PFSK-1 (cell line): ENCODE measurements at regions not wholly inside any gene's neighbourhood (a gene's known extent, or its start where the extent isn't known, plus 50 kb on each side); places are given as distances from the start of the nearest gene placed in this dataset.

ENCODE experiments used
- FOXP2 ChIP-seq: optimal IDR thresholded peaks from 2 replicates; pipeline ENCODE3; 2011; ENCODE audit warnings: borderline replicate concordance, control low read depth, inconsistent platforms; ENCODE audit not compliant: insufficient read depth; ENCODE audit errors: extremely low read length, extremely low read depth
- POLR2AphosphoS5 ChIP-seq: IDR thresholded peaks from 2 replicates; pipeline ENCODE4 v1.6.1; 2012; ENCODE audit warnings: low read depth, mild to moderate bottlenecking, control low read depth, low read length, moderate library complexity
- SIN3A ChIP-seq: IDR thresholded peaks from 2 replicates; pipeline ENCODE4 v1.6.1; 2012; ENCODE audit warnings: mild to moderate bottlenecking, low read length, moderate library complexity, borderline replicate concordance; ENCODE audit not compliant: insufficient read depth
- TAF1 ChIP-seq: IDR thresholded peaks from 2 replicates; pipeline ENCODE4 v1.6.1; 2012; ENCODE audit warnings: low read length, control low read depth, borderline replicate concordance; ENCODE audit not compliant: insufficient read depth
- TF ChIP-seq, protein P1 (sequence below), 2 experiments: IDR thresholded peaks; 2 replicates each; pipeline versions ENCODE4 v1.6.1 to v1.8.0; 2011 to 2012; ENCODE audit warnings: low read depth in 2 of 2, low read length in 2 of 2, control low read depth in 1 of 2, inconsistent platforms in 1 of 2, mild to moderate bottlenecking in 1 of 2, moderate library complexity in 1 of 2; ENCODE audit not compliant: insufficient read depth in 1 of 2

DNA sequence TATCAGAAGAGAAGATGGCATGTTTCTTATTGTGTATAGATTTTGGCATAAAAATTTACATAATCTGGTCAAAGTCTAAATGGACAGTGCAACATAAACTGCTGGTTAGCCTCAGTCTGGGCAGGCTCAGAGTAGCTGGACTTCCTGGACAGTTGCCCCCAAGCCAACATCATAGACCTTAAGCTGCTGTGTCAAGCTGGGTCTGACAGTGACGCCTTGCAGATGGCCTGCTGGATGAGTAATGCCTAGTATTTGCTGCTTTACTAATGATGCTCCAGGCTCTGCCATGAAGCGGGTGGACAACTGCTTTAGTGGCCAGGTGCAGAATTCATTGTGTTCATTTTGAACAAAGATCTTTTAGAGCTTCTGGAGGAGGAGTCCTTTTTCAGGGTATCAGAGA, 603.7 kb upstream of the ZEB2 start:
- TF ChIP-seq SIN3A (no peak), TAF1 (no peak), POLR2AphosphoS5 (no peak), FOXP2 (no peak)
- TF ChIP-seq, protein P1, sequence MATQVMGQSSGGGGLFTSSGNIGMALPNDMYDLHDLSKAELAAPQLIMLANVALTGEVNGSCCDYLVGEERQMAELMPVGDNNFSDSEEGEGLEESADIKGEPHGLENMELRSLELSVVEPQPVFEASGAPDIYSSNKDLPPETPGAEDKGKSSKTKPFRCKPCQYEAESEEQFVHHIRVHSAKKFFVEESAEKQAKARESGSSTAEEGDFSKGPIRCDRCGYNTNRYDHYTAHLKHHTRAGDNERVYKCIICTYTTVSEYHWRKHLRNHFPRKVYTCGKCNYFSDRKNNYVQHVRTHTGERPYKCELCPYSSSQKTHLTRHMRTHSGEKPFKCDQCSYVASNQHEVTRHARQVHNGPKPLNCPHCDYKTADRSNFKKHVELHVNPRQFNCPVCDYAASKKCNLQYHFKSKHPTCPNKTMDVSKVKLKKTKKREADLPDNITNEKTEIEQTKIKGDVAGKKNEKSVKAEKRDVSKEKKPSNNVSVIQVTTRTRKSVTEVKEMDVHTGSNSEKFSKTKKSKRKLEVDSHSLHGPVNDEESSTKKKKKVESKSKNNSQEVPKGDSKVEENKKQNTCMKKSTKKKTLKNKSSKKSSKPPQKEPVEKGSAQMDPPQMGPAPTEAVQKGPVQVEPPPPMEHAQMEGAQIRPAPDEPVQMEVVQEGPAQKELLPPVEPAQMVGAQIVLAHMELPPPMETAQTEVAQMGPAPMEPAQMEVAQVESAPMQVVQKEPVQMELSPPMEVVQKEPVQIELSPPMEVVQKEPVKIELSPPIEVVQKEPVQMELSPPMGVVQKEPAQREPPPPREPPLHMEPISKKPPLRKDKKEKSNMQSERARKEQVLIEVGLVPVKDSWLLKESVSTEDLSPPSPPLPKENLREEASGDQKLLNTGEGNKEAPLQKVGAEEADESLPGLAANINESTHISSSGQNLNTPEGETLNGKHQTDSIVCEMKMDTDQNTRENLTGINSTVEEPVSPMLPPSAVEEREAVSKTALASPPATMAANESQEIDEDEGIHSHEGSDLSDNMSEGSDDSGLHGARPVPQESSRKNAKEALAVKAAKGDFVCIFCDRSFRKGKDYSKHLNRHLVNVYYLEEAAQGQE (IDR thresholded peaks at IDR 0.05; ENCODE audit: insufficient read depth in 1 of 2, low read depth in 2 of 2, low read length in 2 of 2): no peak

- TF ChIP-seq, protein P1 (IDR thresholded peaks at IDR 0.05; ENCODE audit: insufficient read depth in 1 of 2, low read depth in 2 of 2, low read length in 2 of 2): no peak
- TF ChIP-seq FOXP2: no peak
- TF ChIP-seq SIN3A: no peak
- no peak for TF ChIP-seq TAF1
- TF ChIP-seq POLR2AphosphoS5: no peak
Measured at GRCh38 chr2:145119225-145119624, 599.3 kb upstream of the ZEB2 start.

DNA sequence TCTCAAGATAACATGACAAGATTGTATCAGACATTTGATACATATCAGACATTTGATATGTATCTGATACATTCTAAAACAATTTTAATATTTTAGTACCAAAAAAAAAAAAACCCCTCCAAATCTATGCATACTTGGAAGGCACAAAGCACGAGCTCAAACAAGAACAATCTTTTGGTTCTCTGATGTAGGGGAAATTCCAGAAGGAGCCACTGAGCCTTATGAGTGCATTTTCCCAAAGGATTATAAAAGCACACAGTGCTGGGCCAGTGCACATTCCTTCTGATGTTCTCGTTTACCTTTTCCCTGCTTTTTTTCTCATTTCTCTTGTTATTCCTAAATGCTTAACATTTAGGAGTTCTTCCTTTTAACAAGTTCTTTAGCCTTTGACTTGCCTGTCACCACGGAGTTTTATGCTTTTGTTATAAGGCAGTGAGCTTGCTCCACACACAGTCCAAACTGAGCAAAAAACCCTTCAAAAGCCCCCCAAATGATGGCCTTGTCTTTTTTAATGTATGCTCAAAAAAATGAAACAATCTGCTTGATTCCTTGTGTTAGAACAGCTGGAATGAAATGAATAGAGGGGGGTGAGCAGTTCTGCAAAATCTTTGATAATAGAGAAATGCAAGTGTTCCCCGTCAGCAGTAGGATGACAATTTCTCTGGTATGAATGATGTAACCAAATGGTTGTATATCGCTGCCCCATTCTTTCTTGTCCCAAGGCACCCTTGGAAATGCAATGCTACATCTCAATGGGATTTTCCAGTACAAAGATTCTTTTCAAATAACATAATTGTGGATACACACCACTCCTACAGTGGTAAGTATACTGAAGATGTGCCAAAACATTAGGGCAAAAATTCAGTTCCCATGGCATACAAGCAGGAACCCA, 597.2 kb upstream of the ZEB2 start:
- TF ChIP-seq SIN3A: no peak
- TF ChIP-seq FOXP2: no peak
- TF ChIP-seq POLR2AphosphoS5: no peak
- TF ChIP-seq TAF1: no peak

GRCh38 chr2:145116056-145116455, 596.1 kb upstream of the ZEB2 start:
- TF ChIP-seq POLR2AphosphoS5 (no peak), TAF1 (no peak)

GRCh38 chr2:145114726-145115125, 594.8 kb upstream of the ZEB2 start:
- no peak for TF ChIP-seq POLR2AphosphoS5
- TF ChIP-seq, protein P1 (IDR thresholded peaks at IDR 0.05; ENCODE audit: insufficient read depth in 1 of 2, low read depth in 2 of 2, low read length in 2 of 2): no peak
- TF ChIP-seq SIN3A: no peak
- TF ChIP-seq FOXP2: no peak
- TF ChIP-seq TAF1: no peak

DNA sequence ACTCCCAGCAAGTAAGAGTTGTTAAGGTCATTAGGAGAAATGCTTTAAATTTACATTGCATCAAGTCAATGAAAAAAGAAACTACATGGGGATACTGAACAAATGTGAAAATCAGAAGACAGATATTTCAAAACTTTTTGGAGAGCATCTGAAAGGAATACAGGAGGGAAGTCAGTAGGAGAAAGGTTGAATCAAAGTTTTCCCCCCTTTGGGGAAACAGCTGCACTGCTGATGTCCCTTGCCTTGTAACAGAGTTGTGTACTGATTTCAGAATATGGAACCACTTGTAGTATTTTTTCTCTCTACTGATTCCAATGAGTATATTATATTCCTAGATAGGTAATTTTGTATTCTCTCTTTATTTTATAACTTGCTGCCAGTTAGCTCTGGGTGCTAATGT, 592.5 kb upstream of the ZEB2 start:
- TF ChIP-seq, protein P1 (IDR thresholded peaks at IDR 0.05; ENCODE audit: insufficient read depth in 1 of 2, low read depth in 2 of 2, low read length in 2 of 2): no peak
- no peak for TF ChIP-seq SIN3A
- TF ChIP-seq FOXP2: no peak
